GM12864 (cell line): ENCODE measurements at regions not wholly inside any gene's neighbourhood (a gene's known extent, or its start where the extent isn't known, plus 50 kb on each side); places are given as distances from the start of the nearest gene placed in this dataset.

ENCODE experiments used
- DNase-seq: peaks from one replicate; pipeline ENCODE4 v3.0.0-alpha.2; 2011; ENCODE audit warnings: low read depth
- H3K4me3 ChIP-seq: 2 replicates; pipeline ENCODE4 v1.5.1; 2011; ENCODE audit warnings: mild to moderate bottlenecking, low read depth, low read length, control low read depth
- TF ChIP-seq, protein P1 (sequence below): IDR thresholded peaks from 2 replicates; pipeline ENCODE4 v1.5.1; 2011; ENCODE audit warnings: low read depth, mild to moderate bottlenecking, moderate library complexity, low read length, control low read depth, inconsistent platforms; ENCODE audit errors: missing control alignments

DNA sequence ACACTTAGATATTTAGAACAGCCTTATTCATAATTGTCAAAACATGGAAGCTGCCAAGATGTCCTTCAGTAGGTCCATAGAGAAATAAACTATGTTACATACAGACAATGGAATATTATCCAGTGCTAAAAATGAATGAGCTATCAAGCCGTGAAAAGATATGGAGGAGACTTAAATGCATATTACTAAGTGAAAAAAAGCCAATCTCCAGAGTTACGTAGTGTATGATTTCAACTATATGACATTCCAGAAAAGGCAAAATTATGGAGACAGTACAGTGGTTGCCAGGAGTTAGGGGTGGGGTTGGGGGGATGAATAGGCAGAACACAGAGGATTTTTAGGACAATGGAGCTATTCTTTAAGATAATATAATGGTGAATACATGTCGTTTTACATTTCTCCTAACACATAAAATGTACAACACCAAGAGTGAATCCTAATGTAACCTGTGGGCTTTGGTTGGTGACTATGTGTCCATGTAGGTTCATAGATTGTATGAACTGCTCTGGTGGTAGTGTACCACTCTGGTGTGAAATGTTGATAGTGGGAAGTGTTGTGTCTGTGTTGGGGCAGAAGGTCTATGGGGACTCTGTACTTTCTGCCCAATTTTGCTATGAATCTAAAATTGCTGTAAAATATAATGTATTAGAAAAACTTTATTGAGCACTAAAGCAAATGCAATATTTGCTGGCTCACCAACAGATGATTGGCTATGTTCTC is 122.6 kb downstream of the USP22 start:
- TF ChIP-seq, protein P1, sequence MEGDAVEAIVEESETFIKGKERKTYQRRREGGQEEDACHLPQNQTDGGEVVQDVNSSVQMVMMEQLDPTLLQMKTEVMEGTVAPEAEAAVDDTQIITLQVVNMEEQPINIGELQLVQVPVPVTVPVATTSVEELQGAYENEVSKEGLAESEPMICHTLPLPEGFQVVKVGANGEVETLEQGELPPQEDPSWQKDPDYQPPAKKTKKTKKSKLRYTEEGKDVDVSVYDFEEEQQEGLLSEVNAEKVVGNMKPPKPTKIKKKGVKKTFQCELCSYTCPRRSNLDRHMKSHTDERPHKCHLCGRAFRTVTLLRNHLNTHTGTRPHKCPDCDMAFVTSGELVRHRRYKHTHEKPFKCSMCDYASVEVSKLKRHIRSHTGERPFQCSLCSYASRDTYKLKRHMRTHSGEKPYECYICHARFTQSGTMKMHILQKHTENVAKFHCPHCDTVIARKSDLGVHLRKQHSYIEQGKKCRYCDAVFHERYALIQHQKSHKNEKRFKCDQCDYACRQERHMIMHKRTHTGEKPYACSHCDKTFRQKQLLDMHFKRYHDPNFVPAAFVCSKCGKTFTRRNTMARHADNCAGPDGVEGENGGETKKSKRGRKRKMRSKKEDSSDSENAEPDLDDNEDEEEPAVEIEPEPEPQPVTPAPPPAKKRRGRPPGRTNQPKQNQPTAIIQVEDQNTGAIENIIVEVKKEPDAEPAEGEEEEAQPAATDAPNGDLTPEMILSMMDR = no peak
- no peak for DNase-seq
- no peak overlapping the region for H3K4me3 ChIP-seq

DNA sequence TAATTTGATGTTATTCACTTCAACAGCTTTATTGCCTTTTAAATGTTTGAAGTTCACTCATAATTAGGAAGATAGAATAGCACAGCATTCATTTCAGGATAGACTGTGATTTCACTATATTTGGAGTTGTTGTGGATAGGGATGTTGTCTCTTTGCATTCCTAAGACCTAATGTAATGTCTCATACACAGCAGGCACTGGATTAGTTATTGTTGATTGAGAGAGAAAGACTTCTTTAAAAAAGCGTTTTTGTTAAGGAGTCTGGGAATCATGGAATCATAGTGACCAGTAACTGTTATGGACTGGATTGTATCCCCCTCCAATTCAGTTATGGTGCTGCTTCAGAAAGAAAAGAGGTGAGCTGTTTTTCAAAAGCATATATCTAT is 122.0 kb downstream of the USP22 start:
- H3K4me3 ChIP-seq = no peak overlapping the region
- TF ChIP-seq, protein P1 = no peak
- no peak for DNase-seq

DNA sequence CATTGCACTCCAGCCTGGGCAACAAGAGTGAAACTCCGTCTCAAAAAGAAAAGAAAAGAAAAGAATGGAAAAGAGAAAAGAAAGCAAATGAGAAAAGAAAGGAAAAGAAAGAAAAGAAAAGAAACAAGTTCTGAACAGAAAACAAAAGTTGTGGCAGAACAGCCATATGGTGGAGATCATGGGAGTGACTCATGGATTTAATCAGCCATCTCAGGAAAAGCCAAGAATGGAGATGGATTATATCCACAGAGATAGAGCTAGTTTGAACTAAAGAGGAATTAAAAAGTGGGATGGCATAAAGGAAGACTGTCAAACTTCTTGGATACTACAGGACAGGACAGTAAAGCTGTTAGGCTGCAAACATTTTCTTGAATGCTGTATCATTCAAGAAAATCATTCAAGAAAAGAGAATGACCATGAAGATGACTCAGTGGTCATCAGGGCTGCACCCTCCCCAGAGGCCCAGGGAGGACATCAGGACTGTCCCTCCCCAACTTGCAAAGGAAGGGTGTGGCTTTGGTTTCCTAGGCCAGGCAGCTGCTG is 120.6 kb downstream of the USP22 start:
- TF ChIP-seq, protein P1 = no peak
- DNase-seq = no peak
- H3K4me3 ChIP-seq = no peak overlapping the region

DNA sequence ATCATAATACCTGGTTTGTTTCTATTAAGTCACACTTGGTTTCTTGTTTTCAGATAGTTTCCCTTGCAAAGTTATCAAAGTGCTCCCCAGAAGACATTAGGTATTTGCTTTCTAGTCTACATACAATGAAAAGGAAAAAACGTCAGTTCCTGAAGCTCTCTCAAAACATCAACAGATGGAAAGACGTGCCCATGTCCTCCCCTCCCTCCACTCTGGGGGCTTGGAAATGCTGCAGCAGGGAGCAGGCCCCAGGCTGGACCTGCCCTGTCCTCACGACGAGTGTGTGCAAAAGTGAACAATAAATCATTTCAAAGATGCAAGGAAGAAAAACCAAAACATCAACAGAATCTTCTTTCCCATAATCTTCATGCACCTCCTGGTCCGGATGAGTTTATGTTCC is 118.5 kb downstream of the USP22 start:
- TF ChIP-seq, protein P1 = no peak
- DNase-seq = no peak
- no peak overlapping the region for H3K4me3 ChIP-seq

DNA sequence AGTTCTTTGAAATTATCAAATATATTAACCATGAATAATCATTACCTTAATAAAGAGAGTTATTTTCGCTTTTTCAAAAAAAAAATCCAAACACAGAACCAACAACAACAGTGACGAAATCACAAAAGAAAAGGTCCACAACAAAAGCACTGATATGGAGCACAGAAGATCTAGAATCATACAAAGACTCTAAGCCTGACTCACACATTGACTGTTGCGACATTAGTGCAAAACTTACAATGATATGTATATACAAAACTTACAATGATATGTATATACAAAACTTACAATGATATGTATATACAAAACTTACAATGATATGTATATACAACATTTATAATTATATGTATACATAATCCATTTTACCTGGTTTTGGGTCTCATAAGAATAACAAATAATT is 117.7 kb downstream of the USP22 start:
- TF ChIP-seq, protein P1 = no peak
- DNase-seq = no peak
- no peak overlapping the region for H3K4me3 ChIP-seq

DNA sequence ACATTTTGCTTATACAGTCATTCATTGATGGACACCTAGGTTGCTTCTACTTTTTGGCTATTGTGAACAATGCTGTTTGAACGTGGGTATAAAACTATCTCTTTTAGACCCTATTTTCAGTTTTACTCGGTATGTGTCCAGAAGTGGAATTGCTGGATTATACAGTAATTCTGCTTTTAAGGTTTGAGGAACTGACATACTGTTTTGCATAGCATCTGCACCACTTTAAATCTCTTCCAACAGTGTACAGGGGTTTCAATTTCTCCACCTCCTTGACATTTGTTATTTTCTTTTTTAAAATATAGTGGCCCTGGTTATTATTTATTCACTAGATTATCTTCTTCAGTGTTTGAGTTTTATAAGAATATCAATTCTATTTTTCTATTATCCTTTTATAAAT is 116.9 kb downstream of the USP22 start:
- TF ChIP-seq, protein P1 = no peak
- no peak overlapping the region for H3K4me3 ChIP-seq
- DNase-seq = no peak

DNA sequence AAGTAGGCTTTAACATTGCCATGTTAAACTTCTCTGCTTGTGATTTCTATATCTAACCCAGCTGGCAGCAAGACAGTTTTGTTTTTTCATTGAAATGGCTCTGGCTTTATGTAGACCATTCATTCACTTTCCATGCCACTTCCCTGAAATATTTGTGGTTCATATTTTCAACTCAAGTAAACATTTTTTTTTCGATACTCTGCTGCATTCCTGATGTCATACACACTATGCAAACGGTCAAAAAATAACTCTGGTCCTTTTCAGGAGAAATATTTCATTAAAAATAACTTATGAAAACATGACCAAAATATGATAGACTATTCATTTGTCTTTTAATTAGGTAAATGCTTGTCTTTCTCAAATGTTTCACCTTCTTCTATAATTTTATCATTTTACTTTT is 116.3 kb downstream of the USP22 start:
- DNase-seq = no peak
- TF ChIP-seq, protein P1 = no peak
- no peak overlapping the region for H3K4me3 ChIP-seq
